ENCODE measurements at regions not wholly inside any gene's neighbourhood (a gene's known extent, or its start where the extent isn't known, plus 50 kb on each side); places are given as distances from the start of the nearest gene placed in this dataset.

DNA sequence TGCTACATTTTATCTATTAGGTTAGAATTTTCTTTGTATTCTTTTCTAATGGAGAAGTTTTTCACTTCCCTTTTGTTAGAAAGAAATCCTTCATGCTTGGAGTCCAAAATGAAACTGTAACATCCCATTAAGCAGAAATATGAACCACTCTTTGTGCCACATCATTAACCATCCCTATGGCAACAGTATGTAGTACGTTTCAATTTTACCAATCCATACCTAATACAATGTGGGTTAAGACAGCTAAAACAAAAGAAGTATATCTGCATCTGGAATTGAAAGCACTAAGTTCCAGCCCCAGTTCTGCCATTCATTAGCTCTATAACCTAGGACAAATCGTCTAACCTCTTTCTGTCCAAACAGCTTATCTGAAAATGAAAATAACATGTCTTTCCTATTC, 409.2 kb upstream of the SPHKAP start:
- H3K36me3 ChIP-seq (ENCODE audit: low read length), result no peaks in the 10 kb centered on the region
- H3K4me3 ChIP-seq (ENCODE audit: insufficient read depth, low read length, poor library complexity, severe bottlenecking), result no peak overlapping the region
- H3K9me2 ChIP-seq (replicated peaks; ENCODE audit: insufficient read depth, low read length), result no peaks in the 10 kb centered on the region
- TF ChIP-seq, protein P1, sequence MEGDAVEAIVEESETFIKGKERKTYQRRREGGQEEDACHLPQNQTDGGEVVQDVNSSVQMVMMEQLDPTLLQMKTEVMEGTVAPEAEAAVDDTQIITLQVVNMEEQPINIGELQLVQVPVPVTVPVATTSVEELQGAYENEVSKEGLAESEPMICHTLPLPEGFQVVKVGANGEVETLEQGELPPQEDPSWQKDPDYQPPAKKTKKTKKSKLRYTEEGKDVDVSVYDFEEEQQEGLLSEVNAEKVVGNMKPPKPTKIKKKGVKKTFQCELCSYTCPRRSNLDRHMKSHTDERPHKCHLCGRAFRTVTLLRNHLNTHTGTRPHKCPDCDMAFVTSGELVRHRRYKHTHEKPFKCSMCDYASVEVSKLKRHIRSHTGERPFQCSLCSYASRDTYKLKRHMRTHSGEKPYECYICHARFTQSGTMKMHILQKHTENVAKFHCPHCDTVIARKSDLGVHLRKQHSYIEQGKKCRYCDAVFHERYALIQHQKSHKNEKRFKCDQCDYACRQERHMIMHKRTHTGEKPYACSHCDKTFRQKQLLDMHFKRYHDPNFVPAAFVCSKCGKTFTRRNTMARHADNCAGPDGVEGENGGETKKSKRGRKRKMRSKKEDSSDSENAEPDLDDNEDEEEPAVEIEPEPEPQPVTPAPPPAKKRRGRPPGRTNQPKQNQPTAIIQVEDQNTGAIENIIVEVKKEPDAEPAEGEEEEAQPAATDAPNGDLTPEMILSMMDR (IDR thresholded peaks at IDR 0.05; ENCODE audit: insufficient read depth, low read length, poor library complexity, severe bottlenecking), result no peak
- no peak for TF ChIP-seq EZH2phosphoT487 (conservative IDR thresholded peaks at IDR 0.05; ENCODE audit: low read length)
- H3K79me2 ChIP-seq (ENCODE audit: insufficient read depth, low read length), result no peaks in the 10 kb centered on the region
- no peaks in the 10 kb centered on the region for H3F3A ChIP-seq (ENCODE audit: insufficient read depth)
- H4K20me1 ChIP-seq (ENCODE audit: low read depth, low read length), result no peaks in the 10 kb centered on the region
- H3K9me3 ChIP-seq (ENCODE audit: insufficient read depth, low read length), result no peaks in the 10 kb centered on the region
- no peak overlapping the region for H2AFZ ChIP-seq (ENCODE audit: low read depth, low read length, severe bottlenecking)
- no peak overlapping the region for H3K27ac ChIP-seq (ENCODE audit: low read depth, low read length)
- H3K9ac ChIP-seq (ENCODE audit: low read length), result no peak overlapping the region
- no peak overlapping the region for H3K4me2 ChIP-seq (ENCODE audit: low read depth, low read length, poor library complexity, severe bottlenecking)
- no peaks in the 10 kb centered on the region for H3K27me3 ChIP-seq (ENCODE audit: low read length)

DNA sequence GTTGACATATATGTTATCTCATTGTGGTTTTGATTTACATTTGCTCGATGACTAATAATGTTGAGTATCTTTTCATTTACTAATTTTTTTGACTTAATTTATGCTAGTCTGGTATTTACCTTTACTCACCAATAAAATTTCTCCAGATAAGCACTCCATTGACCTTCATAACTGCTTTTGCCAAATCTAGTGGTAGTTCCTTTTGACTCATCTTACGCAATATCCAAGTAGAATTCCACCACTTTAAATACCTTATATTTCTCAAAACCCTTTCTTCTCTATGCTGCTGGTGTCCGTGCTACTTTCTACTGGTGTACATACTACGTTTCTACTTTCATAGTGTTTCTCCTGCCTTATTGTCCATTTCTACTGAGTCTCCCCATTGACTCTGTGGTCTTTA, 407.6 kb upstream of the SPHKAP start:
- H3K36me3 ChIP-seq (ENCODE audit: low read length), result no peaks in the 10 kb centered on the region
- no peak overlapping the region for H2AFZ ChIP-seq (ENCODE audit: low read depth, low read length, severe bottlenecking)
- H3K27me3 ChIP-seq (ENCODE audit: low read length), result no peaks in the 10 kb centered on the region
- H3F3A ChIP-seq (ENCODE audit: insufficient read depth), result no peaks in the 10 kb centered on the region
- H3K4me2 ChIP-seq (ENCODE audit: low read depth, low read length, poor library complexity, severe bottlenecking), result no peak overlapping the region
- no peaks in the 10 kb centered on the region for H3K9me2 ChIP-seq (replicated peaks; ENCODE audit: insufficient read depth, low read length)
- H3K79me2 ChIP-seq (ENCODE audit: insufficient read depth, low read length), result no peaks in the 10 kb centered on the region
- H3K9ac ChIP-seq (ENCODE audit: low read length), result no peak overlapping the region
- no peak for TF ChIP-seq EZH2phosphoT487 (conservative IDR thresholded peaks at IDR 0.05; ENCODE audit: low read length)
- TF ChIP-seq, protein P1 (IDR thresholded peaks at IDR 0.05; ENCODE audit: insufficient read depth, low read length, poor library complexity, severe bottlenecking), result no peak
- H3K27ac ChIP-seq (ENCODE audit: low read depth, low read length), result no peak overlapping the region
- no peaks in the 10 kb centered on the region for H3K9me3 ChIP-seq (ENCODE audit: insufficient read depth, low read length)
- H3K4me3 ChIP-seq (ENCODE audit: insufficient read depth, low read length, poor library complexity, severe bottlenecking), result no peak overlapping the region
- H4K20me1 ChIP-seq (ENCODE audit: low read depth, low read length), result no peaks in the 10 kb centered on the region

DNA sequence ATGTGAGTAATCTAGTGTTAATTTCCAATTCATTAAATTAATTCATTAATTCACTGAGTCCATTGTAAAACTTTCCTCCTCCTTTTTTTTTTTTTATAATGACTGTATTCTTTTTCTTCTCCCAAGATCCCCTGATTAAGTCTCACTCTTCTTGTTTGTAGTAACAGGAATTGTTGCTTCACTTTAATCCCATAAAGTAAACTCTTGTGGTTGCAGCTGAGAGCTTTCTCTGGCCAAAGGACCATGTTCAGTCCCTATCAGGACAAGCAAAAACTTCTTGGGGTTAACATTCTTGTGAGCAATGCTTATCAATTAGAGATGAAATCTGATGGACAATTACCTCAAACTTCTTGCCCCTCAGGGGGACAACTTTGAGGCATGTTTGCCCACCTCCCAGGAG, 400.2 kb upstream of the SPHKAP start:
- Histone ChIP-seq H3K9me3 (ENCODE audit: insufficient read depth, low read length) (no peaks in the 10 kb centered on the region), H2AFZ (ENCODE audit: low read depth, low read length, severe bottlenecking) (no peak overlapping the region), H3K4me2 (ENCODE audit: low read depth, low read length, poor library complexity, severe bottlenecking) (no peak overlapping the region), H3K9ac (ENCODE audit: low read length) (no peak overlapping the region), H3K9me2 (replicated peaks; ENCODE audit: insufficient read depth, low read length) (no peaks in the 10 kb centered on the region), H3K27me3 (ENCODE audit: low read length) (no peaks in the 10 kb centered on the region), H3F3A (ENCODE audit: insufficient read depth) (no peaks in the 10 kb centered on the region), H3K27ac (ENCODE audit: low read depth, low read length) (no peak overlapping the region), H3K4me3 (ENCODE audit: insufficient read depth, low read length, poor library complexity, severe bottlenecking) (no peak overlapping the region), H3K79me2 (ENCODE audit: insufficient read depth, low read length) (no peaks in the 10 kb centered on the region), H4K20me1 (ENCODE audit: low read depth, low read length) (no peaks in the 10 kb centered on the region), H3K36me3 (ENCODE audit: low read length) (no peaks in the 10 kb centered on the region)
- TF ChIP-seq, protein P1 (IDR thresholded peaks at IDR 0.05; ENCODE audit: insufficient read depth, low read length, poor library complexity, severe bottlenecking), result no peak
- no peak for TF ChIP-seq EZH2phosphoT487 (conservative IDR thresholded peaks at IDR 0.05; ENCODE audit: low read length)
